ENCODE measurements at regions not wholly inside any gene's neighbourhood (a gene's known extent, or its start where the extent isn't known, plus 50 kb on each side); places are given as distances from the start of the nearest gene placed in this dataset.

DNA sequence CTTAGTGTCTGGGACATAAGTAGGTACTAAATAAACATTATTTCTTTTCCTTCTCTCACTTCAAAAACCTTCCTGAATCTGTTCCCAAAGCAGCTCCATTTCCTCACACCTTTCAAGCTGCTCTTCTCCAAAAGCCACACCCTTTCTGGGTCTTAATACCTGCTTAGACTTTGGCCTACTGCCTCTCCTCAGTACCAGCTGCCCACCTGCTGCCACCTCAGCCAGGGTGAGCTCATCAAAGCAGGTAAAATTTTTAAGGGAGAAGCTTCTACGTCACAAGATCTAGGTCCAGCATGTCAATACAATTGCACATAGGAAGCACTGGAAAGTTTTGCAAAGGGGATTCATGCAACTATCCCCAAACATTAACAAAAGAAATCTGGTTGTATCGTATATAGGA, 108.4 kb downstream of the RPL27A start:
- H3K4me1 ChIP-seq (ENCODE audit: control insufficient read depth, low read length) = no peaks in the 10 kb centered on the region
- H3K9me3 ChIP-seq (ENCODE audit: control insufficient read depth, insufficient read depth, low read length) = no peaks in the 10 kb centered on the region
- TF ChIP-seq, protein P1, sequence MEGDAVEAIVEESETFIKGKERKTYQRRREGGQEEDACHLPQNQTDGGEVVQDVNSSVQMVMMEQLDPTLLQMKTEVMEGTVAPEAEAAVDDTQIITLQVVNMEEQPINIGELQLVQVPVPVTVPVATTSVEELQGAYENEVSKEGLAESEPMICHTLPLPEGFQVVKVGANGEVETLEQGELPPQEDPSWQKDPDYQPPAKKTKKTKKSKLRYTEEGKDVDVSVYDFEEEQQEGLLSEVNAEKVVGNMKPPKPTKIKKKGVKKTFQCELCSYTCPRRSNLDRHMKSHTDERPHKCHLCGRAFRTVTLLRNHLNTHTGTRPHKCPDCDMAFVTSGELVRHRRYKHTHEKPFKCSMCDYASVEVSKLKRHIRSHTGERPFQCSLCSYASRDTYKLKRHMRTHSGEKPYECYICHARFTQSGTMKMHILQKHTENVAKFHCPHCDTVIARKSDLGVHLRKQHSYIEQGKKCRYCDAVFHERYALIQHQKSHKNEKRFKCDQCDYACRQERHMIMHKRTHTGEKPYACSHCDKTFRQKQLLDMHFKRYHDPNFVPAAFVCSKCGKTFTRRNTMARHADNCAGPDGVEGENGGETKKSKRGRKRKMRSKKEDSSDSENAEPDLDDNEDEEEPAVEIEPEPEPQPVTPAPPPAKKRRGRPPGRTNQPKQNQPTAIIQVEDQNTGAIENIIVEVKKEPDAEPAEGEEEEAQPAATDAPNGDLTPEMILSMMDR (IDR thresholded peaks at IDR 0.05; ENCODE audit: low read depth, low read length, poor library complexity, severe bottlenecking) = no peak
- no peak for TF ChIP-seq EZH2phosphoT487 (IDR thresholded peaks at IDR 0.05; ENCODE audit: borderline replicate concordance, low read length)
- H3K4me3 ChIP-seq (ENCODE audit: low read length) = no peak overlapping the region
- no peaks in the 10 kb centered on the region for H3K27me3 ChIP-seq (ENCODE audit: control insufficient read depth, low read length)
- H3K4me2 ChIP-seq (ENCODE audit: low read length) = no peak overlapping the region
- H3K36me3 ChIP-seq (ENCODE audit: control insufficient read depth, low read length) = no peaks in the 10 kb centered on the region
- no peak overlapping the region for H3K27ac ChIP-seq (ENCODE audit: low read depth, low read length)
- H3K79me2 ChIP-seq (ENCODE audit: control insufficient read depth, low read length) = no peaks in the 10 kb centered on the region
- H4K20me1 ChIP-seq (ENCODE audit: control insufficient read depth, insufficient read depth, low read depth, low read length) = no peaks in the 10 kb centered on the region
- no peaks in the 10 kb centered on the region for H3F3A ChIP-seq (ENCODE audit: control insufficient read depth, insufficient read depth)
- H3K9me2 ChIP-seq (replicated peaks; ENCODE audit: control insufficient read depth, low read length) = no peaks in the 10 kb centered on the region

DNA sequence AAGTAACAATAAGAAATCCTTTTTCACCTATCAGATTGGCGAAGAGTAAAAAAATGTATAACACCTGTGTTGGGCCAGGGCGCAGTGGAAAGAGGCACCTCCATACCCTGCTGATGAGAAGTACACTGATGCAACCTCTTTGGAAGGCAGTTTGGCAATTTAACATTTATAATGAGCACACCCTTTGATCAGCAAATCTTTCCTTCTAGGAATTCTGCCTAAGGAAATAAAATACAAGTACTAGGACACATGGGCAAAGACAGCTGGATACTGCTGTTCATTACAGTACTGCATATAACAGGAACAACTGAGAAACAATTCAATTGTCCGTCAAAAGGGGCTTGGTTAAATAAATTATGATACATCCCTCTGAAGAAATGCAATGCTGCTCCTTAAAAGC, 110.1 kb downstream of the RPL27A start:
- H4K20me1 ChIP-seq (ENCODE audit: control insufficient read depth, insufficient read depth, low read depth, low read length) = no peaks in the 10 kb centered on the region
- H3K27ac ChIP-seq (ENCODE audit: low read depth, low read length) = no peak overlapping the region
- H3K36me3 ChIP-seq (ENCODE audit: control insufficient read depth, low read length) = no peaks in the 10 kb centered on the region
- H3K79me2 ChIP-seq (ENCODE audit: control insufficient read depth, low read length) = no peaks in the 10 kb centered on the region
- no peaks in the 10 kb centered on the region for H3K9me3 ChIP-seq (ENCODE audit: control insufficient read depth, insufficient read depth, low read length)
- TF ChIP-seq EZH2phosphoT487 (IDR thresholded peaks at IDR 0.05; ENCODE audit: borderline replicate concordance, low read length) = no peak
- TF ChIP-seq, protein P1 (IDR thresholded peaks at IDR 0.05; ENCODE audit: low read depth, low read length, poor library complexity, severe bottlenecking) = no peak
- H3K27me3 ChIP-seq (ENCODE audit: control insufficient read depth, low read length) = no peaks in the 10 kb centered on the region
- no peaks in the 10 kb centered on the region; the same call in 1 of the 2 replicates for H3K4me1 ChIP-seq (ENCODE audit: control insufficient read depth, low read length)
- no peak overlapping the region for H3K4me3 ChIP-seq (ENCODE audit: low read length)
- no peak overlapping the region for H3K4me2 ChIP-seq (ENCODE audit: low read length)
- H3F3A ChIP-seq (ENCODE audit: control insufficient read depth, insufficient read depth) = no peaks in the 10 kb centered on the region
- no peaks in the 10 kb centered on the region for H3K9me2 ChIP-seq (replicated peaks; ENCODE audit: control insufficient read depth, low read length)

DNA sequence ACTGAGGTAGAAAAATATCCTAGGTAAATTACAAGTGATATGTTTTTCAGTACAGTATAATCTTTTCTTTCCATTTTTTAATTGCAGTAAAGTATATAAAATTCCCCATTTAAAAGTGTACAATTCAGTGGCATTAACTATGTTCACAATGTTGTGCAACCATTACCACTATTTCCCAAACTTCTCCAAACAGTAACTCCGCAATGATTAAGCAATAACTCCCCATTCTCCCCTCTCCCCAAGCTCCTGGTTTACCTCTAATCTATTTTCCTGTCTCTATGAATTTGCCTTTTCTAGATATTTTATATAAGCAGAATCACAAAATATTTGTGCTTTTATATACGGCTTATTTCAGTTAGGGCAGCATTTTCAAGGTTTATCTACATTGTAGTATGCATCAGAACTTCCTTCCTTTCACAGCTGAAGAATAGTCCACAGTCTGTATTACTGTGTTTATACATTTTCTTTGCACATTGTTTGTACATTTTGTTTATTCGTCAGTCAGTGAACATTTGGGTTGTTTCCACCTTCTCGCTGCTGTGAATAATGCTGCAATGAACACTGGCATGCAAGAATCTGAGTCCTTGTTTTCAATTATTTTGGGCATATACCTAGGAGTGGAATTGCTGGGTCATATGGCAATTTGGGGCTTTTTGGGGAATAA, 110.7 kb downstream of the RPL27A start:
- Histone ChIP-seq H3K4me1 (ENCODE audit: control insufficient read depth, low read length) (peaks cover 4% of the 10 kb centered on the region), H4K20me1 (ENCODE audit: control insufficient read depth, insufficient read depth, low read depth, low read length) (no peaks in the 10 kb centered on the region), H3K4me2 (ENCODE audit: low read length) (no peak overlapping the region), H3K9me3 (ENCODE audit: control insufficient read depth, insufficient read depth, low read length) (no peaks in the 10 kb centered on the region), H3K27ac (ENCODE audit: low read depth, low read length) (no peak overlapping the region), H3F3A (ENCODE audit: control insufficient read depth, insufficient read depth) (no peaks in the 10 kb centered on the region), H3K36me3 (ENCODE audit: control insufficient read depth, low read length) (no peaks in the 10 kb centered on the region), H3K79me2 (ENCODE audit: control insufficient read depth, low read length) (no peaks in the 10 kb centered on the region), H3K9me2 (replicated peaks; ENCODE audit: control insufficient read depth, low read length) (no peaks in the 10 kb centered on the region), H3K4me3 (ENCODE audit: low read length) (no peak overlapping the region), H3K27me3 (ENCODE audit: control insufficient read depth, low read length) (no peaks in the 10 kb centered on the region)
- TF ChIP-seq EZH2phosphoT487 (IDR thresholded peaks at IDR 0.05; ENCODE audit: borderline replicate concordance, low read length) = no peak
- TF ChIP-seq, protein P1 (IDR thresholded peaks at IDR 0.05; ENCODE audit: low read depth, low read length, poor library complexity, severe bottlenecking) = no peak
